ENCODE measurements at regions not wholly inside any gene's neighbourhood (a gene's known extent, or its start where the extent isn't known, plus 50 kb on each side); places are given as distances from the start of the nearest gene placed in this dataset.
A peak's percentile ranks its signal among the peaks of the same experiment; 100 is the strongest.
"Not testable (repeated sequence)": the region's sequence is repeated elsewhere in the genome, so short reads cannot be mapped to it uniquely, and the experiment has no call there.

GRCh38 chr1:199044191-199044590, 405.4 kb downstream of the PTPRC start:
- no peak for DNase-seq (ENCODE audit: low read depth)

- no peak for DNase-seq (ENCODE audit: low read depth)
Measured at GRCh38 chr1:199046618-199047017, 407.8 kb downstream of the PTPRC start.

DNA sequence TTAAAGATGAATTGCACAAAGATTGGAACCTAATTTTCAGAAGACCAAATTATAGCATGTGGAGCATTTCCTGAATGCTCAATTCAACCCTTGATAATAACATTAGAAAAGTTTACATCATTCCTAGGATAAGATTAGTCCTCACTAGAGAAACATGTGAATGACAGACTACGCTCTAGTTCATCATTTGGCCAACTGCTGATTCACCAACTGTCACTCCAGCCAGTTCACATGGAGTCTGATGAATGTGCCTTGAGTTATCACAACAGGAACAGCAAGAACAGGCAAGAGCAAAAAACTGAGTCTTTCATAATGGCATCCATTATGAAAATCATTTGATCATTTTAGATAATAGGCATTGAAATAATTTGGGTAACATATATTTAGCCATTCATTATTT, 415.9 kb downstream of the PTPRC start:
- no peak for DNase-seq (ENCODE audit: low read depth)

DNA sequence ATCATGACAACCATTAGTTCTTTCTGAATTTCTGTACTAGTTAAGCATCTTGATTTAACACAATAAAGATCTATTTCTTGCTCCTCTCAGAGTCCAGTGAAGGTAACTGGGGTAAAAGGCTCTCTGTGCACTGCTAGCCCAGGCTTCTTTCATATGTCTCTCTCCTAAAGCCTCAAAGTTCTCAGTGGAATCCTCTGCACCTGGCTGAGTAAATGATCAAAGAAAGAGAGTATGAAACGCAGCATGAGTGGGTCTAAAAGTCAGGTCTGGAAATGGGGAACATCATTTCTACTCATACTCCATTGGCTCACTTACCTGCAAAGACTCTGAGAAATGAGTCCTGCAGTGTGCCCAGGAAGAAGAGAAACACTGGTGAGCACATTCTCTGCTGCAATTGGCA, 418.5 kb downstream of the PTPRC start:
- DNase-seq (ENCODE audit: low read depth), result no peak

DNA sequence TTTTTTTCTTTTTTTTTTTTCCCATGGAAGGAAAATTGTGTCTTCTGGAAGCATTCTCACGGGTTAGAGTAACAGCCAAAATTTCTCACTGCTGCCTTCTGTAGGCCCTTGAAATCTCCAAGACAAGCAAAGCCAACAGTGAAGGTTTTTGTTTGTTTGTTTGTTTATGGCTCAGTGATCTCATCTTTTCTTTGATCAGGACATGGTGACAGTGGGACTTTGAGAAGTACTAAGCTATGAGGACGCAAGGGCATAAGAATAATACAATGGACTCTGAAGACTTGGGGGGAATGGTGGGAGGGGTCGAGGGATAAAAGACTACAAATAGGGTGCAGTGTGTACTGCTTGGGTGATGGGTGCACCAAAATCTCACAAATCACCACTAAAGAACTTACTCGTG, 419.4 kb downstream of the PTPRC start:
- no peak for DNase-seq (ENCODE audit: low read depth)

- no peak for DNase-seq (ENCODE audit: low read depth)
Measured at GRCh38 chr1:199064971-199065370, 426.1 kb downstream of the PTPRC start.

DNA sequence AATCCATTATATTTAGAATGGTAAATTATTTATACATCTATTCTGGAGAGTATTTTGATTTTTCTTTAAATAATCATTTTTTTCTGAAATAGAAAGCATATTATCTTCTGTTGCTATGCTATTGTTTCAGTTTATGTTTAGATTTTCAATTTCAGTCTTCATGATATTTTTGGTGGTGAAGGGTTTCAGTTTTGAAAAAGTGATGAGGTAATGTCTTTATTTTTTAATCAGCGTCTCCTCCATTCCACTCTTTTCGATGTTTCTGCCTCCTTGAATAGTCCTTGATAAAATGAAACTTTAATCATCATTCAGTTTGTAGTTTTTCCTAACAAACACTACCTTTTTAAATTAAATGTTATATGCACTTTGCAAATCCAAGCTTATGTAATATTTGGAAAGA, 428.6 kb downstream of the PTPRC start:
- no peak for DNase-seq (ENCODE audit: low read depth)

DNA sequence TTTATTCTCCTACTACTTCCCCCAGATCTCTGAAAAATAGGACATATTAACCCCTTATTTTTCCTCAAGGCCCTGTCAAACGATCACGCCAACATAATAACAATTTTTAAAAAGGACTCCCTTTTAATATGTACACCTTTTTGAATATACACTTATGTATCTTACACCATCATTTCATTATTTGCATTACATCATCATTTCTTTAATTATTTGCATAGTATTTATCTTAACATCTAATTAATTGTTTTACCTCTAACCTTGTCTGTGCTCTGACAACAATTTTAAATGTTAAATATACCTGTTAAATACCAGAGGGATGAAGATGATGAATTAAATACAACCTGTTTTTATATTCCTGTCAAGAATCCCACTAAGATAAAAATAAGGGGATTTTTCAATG, 432.2 kb downstream of the PTPRC start:
- DNase-seq (ENCODE audit: low read depth), result no peak

DNA sequence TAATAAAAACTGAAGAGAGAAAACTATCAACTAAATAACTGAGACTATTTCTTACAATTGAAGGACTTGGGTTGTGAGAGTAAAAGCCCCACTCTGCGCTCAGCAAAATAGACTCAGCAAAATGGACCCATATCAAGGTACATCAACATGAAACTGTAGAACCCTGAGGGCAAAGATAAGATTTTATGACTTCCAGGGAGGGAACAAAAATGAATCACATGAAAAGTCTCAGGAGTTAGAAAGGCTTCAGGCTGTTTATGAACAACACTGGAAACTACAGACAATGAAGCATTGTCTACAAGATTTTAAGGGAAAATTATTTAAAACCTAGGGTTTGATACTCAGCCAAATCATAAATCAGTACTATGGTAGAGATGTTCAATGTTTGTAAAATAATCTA, 434.3 kb downstream of the PTPRC start:
- no peak for DNase-seq (ENCODE audit: low read depth)

DNA sequence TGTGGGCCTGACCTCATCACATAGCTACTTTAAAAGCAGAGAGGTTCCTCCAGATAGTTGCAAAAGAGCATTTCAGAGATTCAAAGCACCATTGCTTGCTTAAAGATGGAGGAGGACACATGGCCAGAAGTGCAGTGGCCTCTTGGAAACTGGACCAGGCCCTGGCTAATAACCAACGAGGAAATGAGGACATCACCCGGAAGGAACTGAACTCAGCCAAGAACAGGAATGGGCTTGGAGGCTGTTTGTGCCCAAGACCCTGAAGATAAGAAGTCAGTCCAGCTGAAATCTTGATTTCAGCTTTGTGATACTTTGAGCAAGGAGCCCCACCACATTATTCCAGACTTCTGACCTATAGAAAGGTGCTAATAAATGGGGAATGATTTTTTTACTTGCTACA, 437.0 kb downstream of the PTPRC start:
- DNase-seq (ENCODE audit: low read depth), result no peak

GRCh38 chr1:199079994-199080393, 441.2 kb downstream of the PTPRC start:
- no peak for DNase-seq (ENCODE audit: low read depth)

GRCh38 chr1:199081739-199082138, 442.9 kb downstream of the PTPRC start:
- no peak for DNase-seq (ENCODE audit: low read depth)

DNA sequence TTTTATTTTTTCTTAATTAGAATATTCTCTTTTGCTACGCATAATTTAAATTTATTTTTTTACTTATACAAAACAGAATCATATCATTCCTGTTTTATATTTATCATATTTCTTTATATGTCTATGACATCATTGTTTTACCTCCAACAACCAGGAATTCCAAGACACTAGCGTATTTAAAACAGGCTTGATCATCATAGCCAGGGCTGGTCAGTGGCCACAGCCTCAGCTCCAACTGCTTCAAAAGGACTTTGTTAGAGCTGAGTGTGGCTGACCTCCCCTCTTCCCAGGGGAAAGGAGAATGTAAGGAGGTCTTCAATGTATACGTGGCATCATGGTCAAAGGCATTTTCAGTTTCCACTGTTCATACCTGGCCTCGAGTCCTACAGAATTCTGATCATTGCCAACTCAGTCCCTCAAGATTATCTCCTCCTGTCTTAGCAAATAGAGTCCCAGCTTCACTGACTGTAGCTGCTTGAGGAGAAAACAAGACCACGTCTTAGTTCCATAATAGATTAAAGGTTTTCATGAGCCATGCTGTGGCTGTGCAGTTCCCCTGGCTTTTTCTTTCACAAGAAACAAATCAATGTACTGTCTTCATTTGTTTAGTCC, 444.0 kb downstream of the PTPRC start:
- no peak for DNase-seq (ENCODE audit: low read depth)

DNA sequence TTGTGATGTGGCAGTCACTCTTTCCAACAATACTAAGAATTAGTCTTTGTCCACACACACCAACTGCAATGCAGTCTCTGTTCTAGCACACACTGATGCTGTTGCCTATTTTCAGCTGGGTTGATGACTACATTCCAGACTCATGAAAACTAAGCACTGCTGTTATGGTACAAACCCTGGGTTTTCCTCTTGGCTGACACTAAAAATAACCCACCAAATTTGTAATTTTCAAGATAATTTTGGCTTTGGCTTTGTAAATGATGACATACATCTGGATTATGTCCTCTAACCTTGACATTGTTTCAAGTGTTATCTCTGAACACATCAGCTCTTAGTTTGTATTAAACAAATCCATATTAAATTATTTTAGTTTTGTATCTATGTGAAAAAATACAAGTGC, 444.8 kb downstream of the PTPRC start:
- no peak for DNase-seq (ENCODE audit: low read depth)

GRCh38 chr1:199084293-199084692, 445.5 kb downstream of the PTPRC start:
- DNase-seq (ENCODE audit: low read depth), result no peak

DNA sequence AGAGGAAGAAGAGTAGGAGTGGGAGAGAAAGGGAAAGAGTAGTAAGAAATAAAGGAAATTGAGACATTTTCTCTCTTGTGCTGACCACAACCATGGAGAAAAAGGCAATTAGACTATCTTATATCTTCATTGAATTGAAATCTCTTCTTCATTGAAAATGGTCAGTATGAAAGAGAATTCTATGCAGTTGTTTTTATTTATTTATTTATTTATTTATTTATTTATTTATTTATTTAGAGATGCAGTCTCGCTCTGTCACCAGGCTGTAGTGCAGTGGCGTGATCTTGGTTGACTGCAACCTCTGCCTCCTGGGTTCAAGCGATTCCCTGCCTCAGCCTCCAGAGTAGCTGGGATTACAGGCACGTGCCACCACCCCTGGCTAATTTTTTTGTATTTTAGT, 447.1 kb downstream of the PTPRC start:
- DNase-seq (ENCODE audit: low read depth), result no peak

GRCh38 chr1:199087144-199087543, 448.3 kb downstream of the PTPRC start:
- DNase-seq (ENCODE audit: low read depth), result no peak

- DNase-seq (ENCODE audit: low read depth), result peak; percentile 13
Measured at GRCh38 chr1:199089393-199090122, 450.7 kb downstream of the PTPRC start.

GRCh38 chr1:199095628-199096027, 456.8 kb downstream of the PTPRC start:
- DNase-seq (ENCODE audit: low read depth), result not testable (repeated sequence)

DNA sequence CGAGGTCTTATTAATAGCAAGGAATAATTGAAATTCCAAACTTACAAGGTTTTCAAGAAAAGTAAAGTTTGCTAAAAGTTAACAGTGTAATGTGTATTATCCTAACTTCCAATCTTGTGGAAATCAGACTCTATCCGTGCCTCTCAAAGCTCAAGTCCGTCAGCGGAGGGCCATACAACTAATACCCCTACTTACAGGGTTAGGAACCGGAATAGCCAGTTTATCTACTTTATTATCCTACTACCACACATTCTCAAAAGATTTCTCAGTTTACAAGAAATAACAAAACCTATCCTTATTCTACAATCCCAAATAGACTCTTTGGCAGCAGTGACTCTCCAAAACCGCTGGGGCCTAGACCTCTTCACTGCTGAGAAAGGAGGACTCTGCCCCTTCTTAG, 457.8 kb downstream of the PTPRC start:
- no peak for DNase-seq (ENCODE audit: low read depth)

- no peak for DNase-seq (ENCODE audit: low read depth)
Measured at GRCh38 chr1:199098468-199098867, 459.6 kb downstream of the PTPRC start.

DNA sequence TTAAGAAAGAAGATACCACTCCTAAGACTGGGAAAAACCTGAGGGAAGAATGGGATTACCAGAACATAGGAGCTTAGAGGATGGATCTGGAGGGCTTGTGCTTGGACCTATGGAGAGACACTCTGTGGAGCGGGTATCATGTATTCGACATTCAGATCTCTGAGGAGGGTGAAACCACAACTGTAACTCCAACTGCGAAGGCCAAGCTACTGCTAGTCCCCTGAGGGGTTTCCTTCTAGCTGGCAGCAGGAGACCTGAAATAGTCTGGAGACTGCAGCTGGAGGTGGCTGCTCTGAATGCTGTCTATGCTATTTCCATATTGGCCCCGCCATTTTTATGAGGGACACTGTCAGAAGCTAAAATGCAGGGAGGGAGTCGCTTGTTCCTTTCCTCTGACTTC, 462.3 kb downstream of the PTPRC start:
- no peak for DNase-seq (ENCODE audit: low read depth)

- DNase-seq (ENCODE audit: low read depth), result no peak
Measured at GRCh38 chr1:199101635-199102034, 462.8 kb downstream of the PTPRC start.

DNA sequence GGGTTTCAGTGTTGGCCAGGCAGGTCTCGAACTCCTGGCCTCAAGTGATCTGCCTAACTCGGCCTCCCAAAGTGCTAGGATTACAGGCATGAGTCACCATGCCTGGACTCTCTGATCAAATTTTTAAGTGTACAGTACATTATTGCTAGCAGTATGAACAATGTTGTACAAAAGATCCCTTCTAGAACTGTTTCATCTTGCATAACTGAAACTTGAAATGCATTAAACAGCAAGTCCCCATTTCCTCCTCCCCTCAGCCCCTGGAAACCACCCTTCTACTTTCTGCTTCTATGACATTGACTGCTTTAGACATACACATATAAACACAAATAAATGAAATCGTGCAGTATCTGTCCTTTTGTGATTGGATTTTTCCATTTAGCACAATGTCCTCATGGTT, 463.4 kb downstream of the PTPRC start:
- DNase-seq (ENCODE audit: low read depth), result no peak
